Endothelial cell of umbilical vein (primary cell): ENCODE measurements at regions not wholly inside any gene's neighbourhood (a gene's known extent, or its start where the extent isn't known, plus 50 kb on each side); places are given as distances from the start of the nearest gene placed in this dataset.

Source experiments
- BruUV-seq: library from RNA; stranded (reverse); fragments of 400-500 nt; replicated peaks from 2 replicates; lab custom pipeline; 2021; lab: Mats Ljungman, UMichigan
- CTCF ChIA-PET: fragments of 300-600, 350-600 bp; sonication (Branson Sonifier 250); formaldehyde crosslinking; loops from one replicate; lab custom pipeline; 2021; ENCODE audit warnings: antibody characterized with exemption, inconsistent platforms; lab: Charles Lee
- POLR2A ChIA-PET: fragments of 300-600, 350-600 bp; sonication (Branson Sonifier 250); formaldehyde crosslinking; loops from one replicate; lab custom pipeline; 2021; ENCODE audit warnings: antibody characterized with exemption, inconsistent platforms; lab: Charles Lee
- DNase-seq: peaks from one replicate; pipeline ENCODE4 v3.0.0-alpha.2; 2011; ENCODE audit warnings: low read depth, low spot score
- FAIRE-seq: peaks from 2 replicates; lab custom pipeline; 2011; peaks lifted over from hg19 to GRCh38; lab: Jason Lieb, UNC
- H2AFZ ChIP-seq: 2 replicates; pipeline ENCODE4 v1.6.0; 2012; ENCODE audit warnings: low read depth, low read length, control low read depth, inconsistent platforms
- H3K27ac ChIP-seq: 2 replicates; pipeline ENCODE4 v1.5.1; 2011; ENCODE audit warnings: low read depth, mild to moderate bottlenecking, control low read depth, low read length, moderate library complexity; ENCODE audit not compliant: insufficient read depth
- H3K27me3 ChIP-seq, 2 experiments: 2 replicates each; pipeline versions ENCODE4 v1.6.0 to v1.6.1; 2011; ENCODE audit warnings: low read length in 2 of 2, mixed read lengths in 1 of 2; ENCODE audit not compliant: control insufficient read depth in 2 of 2, insufficient read depth in 2 of 2
- H3K36me3 ChIP-seq, 2 experiments: 2 replicates in 1 of 2; 3 replicates in 1 of 2; pipeline ENCODE4 v1.5.1; 2011; ENCODE audit warnings: low read length in 2 of 2, mild to moderate bottlenecking in 1 of 2, moderate library complexity in 1 of 2; ENCODE audit not compliant: control insufficient read depth in 2 of 2, insufficient read depth in 2 of 2; ENCODE audit errors: extremely low read depth in 1 of 2
- H3K4me1 ChIP-seq: 3 replicates; pipeline ENCODE4 v1.5.1; 2011; ENCODE audit warnings: mild to moderate bottlenecking, low read length; ENCODE audit not compliant: control insufficient read depth, insufficient read depth; ENCODE audit errors: extremely low read depth
- H3K4me2 ChIP-seq: 2 replicates; pipeline ENCODE4 v1.6.1; 2011; ENCODE audit warnings: low read length, control low read depth, mixed read lengths; ENCODE audit not compliant: insufficient read depth
- H3K4me3 ChIP-seq, 3 experiments: fragments of 200-600 bp in 1 of 3; sonication (generic), shearing (Covaris generic) in 1 of 3; replicated peaks in 1 of 3; 2 replicates each; pipeline ENCODE4 v1.5.1; 2011 to 2016; ENCODE audit warnings: control low read depth in 3 of 3, low read length in 3 of 3, mild to moderate bottlenecking in 2 of 3, inconsistent platforms in 1 of 3, low read depth in 1 of 3, moderate library complexity in 1 of 3; ENCODE audit not compliant: insufficient read depth in 1 of 3
- H3K79me2 ChIP-seq: 2 replicates; pipeline ENCODE4 v1.6.0; 2012; ENCODE audit warnings: low read length, inconsistent platforms; ENCODE audit not compliant: control insufficient read depth, insufficient read depth
- H3K9ac ChIP-seq: replicated peaks from 2 replicates; pipeline ENCODE3; 2011; ENCODE audit warnings: low read length, control low read depth; ENCODE audit not compliant: insufficient read depth; ENCODE audit errors: extremely low read depth
- H3K9me1 ChIP-seq: replicated peaks from 3 replicates; pipeline ENCODE4 v1.6.0; 2011; ENCODE audit warnings: mild to moderate bottlenecking, low read length; ENCODE audit not compliant: control insufficient read depth, insufficient read depth; ENCODE audit errors: extremely low read depth
- H3K9me3 ChIP-seq: replicated peaks from 2 replicates; pipeline ENCODE4 v1.5.1; 2012; ENCODE audit warnings: low read length, inconsistent platforms; ENCODE audit not compliant: control insufficient read depth, insufficient read depth
- H4K20me1 ChIP-seq: replicated peaks from 2 replicates; pipeline ENCODE3; 2011; ENCODE audit warnings: mild to moderate bottlenecking, low read length; ENCODE audit not compliant: control insufficient read depth, insufficient read depth; ENCODE audit errors: extremely low read depth
- EZH2 ChIP-seq: IDR thresholded peaks from 2 replicates; pipeline ENCODE4 v1.6.1; 2012; ENCODE audit warnings: borderline replicate concordance, low read depth, mild to moderate bottlenecking, moderate library complexity, low read length, inconsistent platforms; ENCODE audit not compliant: severe bottlenecking
- FOS ChIP-seq: IDR thresholded peaks from 2 replicates; pipeline ENCODE4 v1.6.1; 2011; ENCODE audit warnings: mild to moderate bottlenecking, low read length, moderate library complexity, borderline replicate concordance; ENCODE audit not compliant: insufficient read depth
- GATA2 ChIP-seq: IDR thresholded peaks from 2 replicates; pipeline ENCODE4 v1.7.0; 2011; ENCODE audit warnings: low read depth, mild to moderate bottlenecking, moderate library complexity, mixed read lengths, low read length; ENCODE audit not compliant: insufficient read length, insufficient read depth
- JUN ChIP-seq: IDR thresholded peaks from 2 replicates; pipeline ENCODE4 v1.6.1; 2011; ENCODE audit warnings: borderline replicate concordance, low read depth; ENCODE audit not compliant: insufficient read length, insufficient read depth
- MYC ChIP-seq: IDR thresholded peaks from one replicate; pipeline ENCODE4 v1.6.1; 2011; ENCODE audit warnings: mild to moderate bottlenecking, low read depth, low read length
- POLR2A ChIP-seq: IDR thresholded peaks from 2 replicates; pipeline ENCODE4 v1.6.1; 2012; ENCODE audit warnings: low read depth, mild to moderate bottlenecking, control low read depth, low read length
- POLR2AphosphoS5 ChIP-seq: IDR thresholded peaks from 2 replicates; pipeline ENCODE4 v1.6.1; 2012; ENCODE audit warnings: low read depth, mild to moderate bottlenecking, control low read depth, low read length, moderate library complexity; ENCODE audit not compliant: insufficient read depth
- dilution Hi-C: fragments of 300-500 bp; cut with MboI; formaldehyde crosslinking; loops from one replicate; pipeline ENCODE4 v1.15.0; 2019; ENCODE audit warnings: low sequenced_read_pairs; ENCODE audit not compliant: extremely low pct_ligation_motif_present
- intact Hi-C: fragments of 100-400 bp; cut with micrococcal nuclease; formaldehyde crosslinking; loops from one replicate; pipeline ENCODE4 v1.10.0; 2022
- TF ChIP-seq, protein P1 (sequence below): IDR thresholded peaks from 2 replicates; pipeline ENCODE4 v1.6.1; 2011; ENCODE audit not compliant: insufficient read depth, insufficient read length
- TF ChIP-seq, protein P2 (sequence below), 2 donors: IDR thresholded peaks; 1 replicate in 1 of 2; 2 replicates in 1 of 2; pipeline ENCODE4 v1.5.1; 2011; ENCODE audit warnings: low read length in 2 of 2, mild to moderate bottlenecking in 2 of 2, moderate library complexity in 2 of 2, control low read depth in 1 of 2, inconsistent platforms in 1 of 2, low read depth in 1 of 2; ENCODE audit not compliant: insufficient read depth in 1 of 2; ENCODE audit errors: extremely low read depth in 1 of 2

DNA sequence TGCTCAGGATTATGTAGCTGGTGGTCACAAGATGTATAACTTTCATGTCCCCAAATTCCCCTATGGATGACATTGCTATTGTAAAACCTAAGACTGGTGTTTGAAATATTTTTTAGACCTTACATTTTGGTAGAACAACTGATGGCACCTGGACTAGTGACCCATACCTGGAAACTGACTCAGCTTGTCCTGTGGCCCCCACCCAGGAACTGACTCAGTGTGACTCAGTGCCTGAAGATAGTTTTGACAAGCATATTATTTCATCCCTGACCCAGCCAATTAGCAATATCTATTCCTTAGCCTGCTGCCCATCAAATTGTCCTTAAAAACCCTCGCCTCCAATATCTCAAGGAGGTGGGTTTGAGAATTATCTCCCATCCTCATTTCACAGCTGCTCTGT lies 90.9 kb upstream of the GRIK2 start:
- no peak for TF ChIP-seq EZH2
- no peak for TF ChIP-seq MYC
- TF ChIP-seq GATA2: no peak
- no peak for TF ChIP-seq POLR2AphosphoS5
- TF ChIP-seq POLR2A: no peak
- TF ChIP-seq, protein P1, sequence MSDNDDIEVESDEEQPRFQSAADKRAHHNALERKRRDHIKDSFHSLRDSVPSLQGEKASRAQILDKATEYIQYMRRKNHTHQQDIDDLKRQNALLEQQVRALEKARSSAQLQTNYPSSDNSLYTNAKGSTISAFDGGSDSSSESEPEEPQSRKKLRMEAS: no peak
- TF ChIP-seq FOS: no peak
- TF ChIP-seq, protein P2, sequence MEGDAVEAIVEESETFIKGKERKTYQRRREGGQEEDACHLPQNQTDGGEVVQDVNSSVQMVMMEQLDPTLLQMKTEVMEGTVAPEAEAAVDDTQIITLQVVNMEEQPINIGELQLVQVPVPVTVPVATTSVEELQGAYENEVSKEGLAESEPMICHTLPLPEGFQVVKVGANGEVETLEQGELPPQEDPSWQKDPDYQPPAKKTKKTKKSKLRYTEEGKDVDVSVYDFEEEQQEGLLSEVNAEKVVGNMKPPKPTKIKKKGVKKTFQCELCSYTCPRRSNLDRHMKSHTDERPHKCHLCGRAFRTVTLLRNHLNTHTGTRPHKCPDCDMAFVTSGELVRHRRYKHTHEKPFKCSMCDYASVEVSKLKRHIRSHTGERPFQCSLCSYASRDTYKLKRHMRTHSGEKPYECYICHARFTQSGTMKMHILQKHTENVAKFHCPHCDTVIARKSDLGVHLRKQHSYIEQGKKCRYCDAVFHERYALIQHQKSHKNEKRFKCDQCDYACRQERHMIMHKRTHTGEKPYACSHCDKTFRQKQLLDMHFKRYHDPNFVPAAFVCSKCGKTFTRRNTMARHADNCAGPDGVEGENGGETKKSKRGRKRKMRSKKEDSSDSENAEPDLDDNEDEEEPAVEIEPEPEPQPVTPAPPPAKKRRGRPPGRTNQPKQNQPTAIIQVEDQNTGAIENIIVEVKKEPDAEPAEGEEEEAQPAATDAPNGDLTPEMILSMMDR (IDR thresholded peaks at IDR 0.05; ENCODE audit: extremely low read depth in 1 of 2, insufficient read depth in 1 of 2, low read depth in 1 of 2, low read length in 2 of 2): no peak
- TF ChIP-seq JUN: no peak
- no peak overlapping the region for H3K4me3 ChIP-seq
- H3K4me2 ChIP-seq: no peak overlapping the region
- no peaks in the 10 kb centered on the region for H3K9me1 ChIP-seq
- no peaks in the 10 kb centered on the region for H4K20me1 ChIP-seq
- H3K27me3 ChIP-seq: no peaks in the 10 kb centered on the region
- H3K79me2 ChIP-seq: no peaks in the 10 kb centered on the region
- H3K36me3 ChIP-seq: no peaks in the 10 kb centered on the region
- no peaks in the 10 kb centered on the region for H3K4me1 ChIP-seq
- no peak overlapping the region for H3K27ac ChIP-seq
- intact Hi-C loops: no loop called here
- no TSS peak for BruUV-seq
- H3K9me3 ChIP-seq: peaks cover 2% of the 10 kb centered on the region
- dilution Hi-C loops: no loop called here
- no peak for DNase-seq
- H2AFZ ChIP-seq: no peak overlapping the region
- FAIRE-seq: no peak
- H3K9ac ChIP-seq: no peak overlapping the region
- ChIA-PET CTCF (no interaction called here), POLR2A (no interaction called here)
